Cardiac septum (tissue), 1 donor: ENCODE measurements at regions not wholly inside any gene's neighbourhood (a gene's known extent, or its start where the extent isn't known, plus 50 kb on each side); places are given as distances from the start of the nearest gene placed in this dataset.

Experiments
- DNase-seq: peaks from one replicate; pipeline ENCODE4 v3.0.0-alpha.2; 2020; ENCODE audit warnings: low spot score
- intact Hi-C: fragments of 100-400 bp; cut with DNase I; formaldehyde crosslinking; loops from one replicate; pipeline ENCODE4 v1.14.0; 2022
- donor health status: DM: no; HTN: no; CAD: no.

- DNase-seq = no peak
- intact Hi-C loops = no loop called here
Observed at GRCh38 chr17:55829995-55830612, 79.3 kb downstream of the PCTP start.

GRCh38 chr17:55830699-55831471, 80.0 kb downstream of the PCTP start:
- intact Hi-C loops = no loop called here
- DNase-seq = no peak

DNA sequence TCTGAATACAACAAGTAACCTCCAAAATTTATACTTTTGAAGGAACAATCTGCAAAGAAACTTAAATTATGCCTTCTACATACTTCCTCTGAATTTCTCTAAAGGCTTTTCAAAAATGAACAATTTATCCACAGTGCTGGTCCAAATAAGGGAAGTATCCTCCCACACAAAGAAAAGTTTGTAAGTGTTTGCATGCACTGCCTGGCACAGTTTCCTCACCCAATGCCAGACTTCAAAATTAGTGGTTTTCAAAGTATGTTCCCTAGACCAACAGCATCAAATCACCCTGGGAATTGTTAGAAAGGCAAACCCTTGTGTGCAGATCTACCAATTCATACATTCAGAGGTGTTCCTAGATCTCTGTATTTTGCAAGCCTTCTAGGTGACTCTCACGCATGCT, 82.5 kb downstream of the PCTP start:
- DNase-seq = no peak
- intact Hi-C loops = no loop called here

DNA sequence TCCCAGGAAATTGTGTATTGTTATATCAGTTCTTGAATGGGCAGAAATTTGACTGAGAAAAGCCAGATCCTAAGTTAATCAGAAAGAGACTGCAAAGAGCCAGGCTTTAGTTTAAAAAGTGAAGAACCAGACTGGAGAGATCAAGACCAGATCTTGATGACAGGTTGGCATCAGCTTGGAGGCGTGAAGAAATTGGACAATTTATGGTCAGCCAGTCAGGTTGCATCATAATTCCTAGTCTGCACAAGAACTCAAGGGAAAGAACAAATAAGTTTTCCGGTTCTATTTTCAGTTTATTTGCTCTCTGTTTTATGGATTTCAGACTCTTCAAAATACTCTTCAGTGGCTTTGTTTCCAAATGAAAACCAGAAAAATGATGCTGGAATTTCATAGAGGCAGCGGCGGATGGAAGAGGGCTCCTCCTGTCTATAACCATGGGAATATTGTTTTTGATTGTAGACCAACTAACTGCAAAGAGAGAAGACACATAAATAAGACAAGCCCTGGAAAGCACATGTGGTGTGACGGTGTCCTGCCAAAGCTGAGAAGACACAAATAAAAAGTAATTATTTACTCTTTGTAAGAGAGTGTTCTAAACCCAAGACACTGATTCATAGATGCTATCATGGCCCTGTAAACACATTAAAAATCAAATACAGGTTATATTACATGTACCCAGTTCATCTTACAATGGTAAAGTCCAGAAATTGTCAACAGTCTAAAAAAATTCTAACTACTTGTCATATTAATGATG, 91.7 kb downstream of the PCTP start:
- intact Hi-C loops = loop anchor here (10.0 kb wide), 3 partner anchors 632 to 872 kb away; partner anchors contain the start of gene NOG
- DNase-seq = no peak

DNA sequence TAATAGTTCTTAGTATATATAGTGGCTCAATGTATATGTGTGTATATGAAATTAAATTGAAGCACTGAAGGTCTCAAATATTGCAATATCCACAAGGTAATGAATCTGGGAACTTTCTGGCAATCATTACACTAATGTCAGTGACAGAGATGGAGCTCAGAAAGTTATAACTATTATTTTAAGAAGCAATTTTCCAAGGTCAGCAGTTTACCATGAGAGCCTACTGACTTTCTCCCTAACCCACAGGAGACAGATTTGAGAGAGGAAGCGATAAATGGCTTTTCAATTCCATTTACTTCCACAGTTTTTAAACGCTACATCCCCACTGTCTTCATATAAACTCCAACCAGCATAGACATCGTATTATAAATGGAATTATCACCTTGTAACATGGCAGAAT, 92.9 kb downstream of the PCTP start:
- intact Hi-C loops = loop anchor here (10.0 kb wide), 3 partner anchors 631 to 871 kb away; partner anchors contain the start of gene NOG
- DNase-seq = no peak

GRCh38 chr17:55845385-55845784, 94.5 kb downstream of the PCTP start:
- intact Hi-C loops = loop anchor here (10.0 kb wide), 3 partner anchors 629 to 869 kb away; partner anchors contain the start of gene NOG
- peak; percentile 78 for DNase-seq

DNA sequence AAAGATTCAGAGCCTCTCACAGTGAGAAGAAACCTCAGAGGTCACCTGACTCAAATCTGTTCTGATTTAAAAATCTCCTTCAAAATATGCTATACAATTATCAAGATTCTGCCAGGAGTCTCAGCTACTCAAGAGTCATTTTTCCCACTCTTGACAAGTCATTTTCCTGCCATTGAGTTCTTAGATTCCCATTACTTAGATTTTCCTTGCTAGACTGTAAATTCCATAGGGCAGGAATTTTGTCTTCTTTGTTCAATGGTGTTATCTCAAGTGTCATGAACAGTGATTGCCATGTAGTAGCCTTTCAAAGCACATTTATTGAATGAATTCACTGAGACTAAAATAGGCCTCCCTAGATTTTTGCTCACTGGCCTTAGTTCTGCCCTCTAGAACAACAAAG, 95.9 kb downstream of the PCTP start:
- intact Hi-C loops = loop anchor here (10.0 kb wide), 3 partner anchors 628 to 868 kb away; partner anchors contain the start of gene NOG
- no peak for DNase-seq

GRCh38 chr17:55852734-55853133, 101.9 kb downstream of the PCTP start:
- intact Hi-C loops = no loop called here
- DNase-seq = no peak

GRCh38 chr17:55859301-55859795, 108.5 kb downstream of the PCTP start:
- intact Hi-C loops = no loop called here
- DNase-seq = no peak

GRCh38 chr17:55865072-55865762, 114.4 kb downstream of the PCTP start:
- intact Hi-C loops = no loop called here
- DNase-seq = no peak

DNA sequence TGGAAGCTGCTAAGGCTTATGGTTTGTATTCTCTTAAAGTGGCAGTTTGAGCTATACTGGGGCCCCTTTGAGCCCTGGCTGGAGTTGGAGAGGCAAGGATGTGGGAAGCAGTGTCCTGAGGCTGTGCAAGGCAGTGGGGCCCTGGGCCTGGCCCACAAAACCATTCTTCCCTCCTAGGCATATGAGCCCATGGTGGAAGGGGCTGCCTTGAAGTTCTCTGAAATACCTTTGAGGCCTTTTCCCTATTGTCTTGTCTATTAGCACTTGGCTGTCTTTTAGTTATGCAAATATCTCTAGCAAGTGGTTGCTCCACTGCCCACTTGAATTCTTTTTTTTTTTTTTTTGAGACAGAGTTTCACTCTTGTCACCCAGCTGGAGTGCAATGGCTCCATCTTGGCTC, 119.2 kb downstream of the PCTP start:
- intact Hi-C loops = no loop called here

DNA sequence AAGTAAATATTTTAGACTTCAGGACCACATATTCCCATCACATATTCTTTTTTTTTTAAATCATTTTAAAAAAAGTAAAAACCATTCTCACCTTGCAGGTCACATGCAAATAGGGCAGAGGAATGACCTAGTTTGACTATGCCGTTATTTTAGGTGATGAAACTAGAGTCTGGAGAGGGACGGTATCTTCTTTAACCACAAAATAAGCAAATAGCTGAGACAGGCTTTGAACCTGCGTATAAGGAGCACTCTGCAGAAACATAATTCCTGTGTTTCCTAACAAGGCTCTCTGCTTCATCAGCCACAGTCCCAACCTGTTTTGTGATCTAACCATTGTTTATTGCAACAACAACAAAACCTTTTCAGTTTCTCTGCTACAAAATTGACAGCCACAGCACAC, 121.5 kb downstream of the PCTP start:
- no peak for DNase-seq
- intact Hi-C loops = no loop called here

More for the DNA sequence above, 119.2 kb downstream of the PCTP start:
- DNase-seq = no peak

- intact Hi-C loops = no loop called here
Observed at GRCh38 chr17:55873017-55873758, 122.3 kb downstream of the PCTP start.

DNA sequence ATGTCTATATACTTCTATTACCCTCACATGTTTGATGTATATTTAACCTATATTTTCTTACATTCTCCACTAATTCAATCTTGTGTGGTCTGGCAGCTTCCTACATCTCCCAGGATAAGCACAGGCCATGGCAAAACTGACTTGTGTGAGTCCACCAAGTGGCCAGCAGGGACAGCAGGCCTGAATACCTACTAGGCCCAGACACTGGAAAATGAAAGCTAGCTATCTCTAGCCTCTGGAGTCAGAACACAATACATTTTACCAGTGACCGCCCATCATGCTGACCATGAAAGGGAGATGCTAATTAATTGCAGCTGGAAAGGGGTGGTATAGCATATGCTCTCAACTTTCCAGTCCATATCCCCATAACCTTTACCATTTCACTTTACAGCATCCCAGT, 132.3 kb downstream of the PCTP start:
- no peak for DNase-seq

More at GRCh38 chr17:55873017-55873758, 122.3 kb downstream of the PCTP start:
- DNase-seq = no peak

GRCh38 chr17:55887531-55887930, 136.7 kb downstream of the PCTP start:
- intact Hi-C loops = no loop called here
- DNase-seq = no peak

More for the DNA sequence above, 132.3 kb downstream of the PCTP start:
- intact Hi-C loops = no loop called here

DNA sequence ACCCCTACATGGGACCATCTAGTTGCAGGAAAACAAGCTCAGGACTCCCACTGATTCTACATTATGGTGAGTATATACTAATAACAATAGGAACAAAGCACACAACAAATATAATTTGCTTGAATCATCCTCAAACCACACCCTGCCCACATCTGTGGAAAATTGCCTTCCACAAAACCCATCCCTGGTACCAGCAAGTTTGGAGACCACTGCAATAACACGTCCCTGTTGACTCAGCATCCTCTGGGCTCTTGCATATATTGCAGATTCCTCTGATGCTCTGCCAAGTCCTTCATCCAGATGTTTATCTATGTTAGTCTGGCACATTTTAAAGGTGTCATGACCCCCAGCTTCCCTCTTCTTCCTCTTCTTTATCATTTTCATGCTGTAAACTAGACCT, 138.4 kb downstream of the PCTP start:
- DNase-seq = no peak
- intact Hi-C loops = no loop called here

DNA sequence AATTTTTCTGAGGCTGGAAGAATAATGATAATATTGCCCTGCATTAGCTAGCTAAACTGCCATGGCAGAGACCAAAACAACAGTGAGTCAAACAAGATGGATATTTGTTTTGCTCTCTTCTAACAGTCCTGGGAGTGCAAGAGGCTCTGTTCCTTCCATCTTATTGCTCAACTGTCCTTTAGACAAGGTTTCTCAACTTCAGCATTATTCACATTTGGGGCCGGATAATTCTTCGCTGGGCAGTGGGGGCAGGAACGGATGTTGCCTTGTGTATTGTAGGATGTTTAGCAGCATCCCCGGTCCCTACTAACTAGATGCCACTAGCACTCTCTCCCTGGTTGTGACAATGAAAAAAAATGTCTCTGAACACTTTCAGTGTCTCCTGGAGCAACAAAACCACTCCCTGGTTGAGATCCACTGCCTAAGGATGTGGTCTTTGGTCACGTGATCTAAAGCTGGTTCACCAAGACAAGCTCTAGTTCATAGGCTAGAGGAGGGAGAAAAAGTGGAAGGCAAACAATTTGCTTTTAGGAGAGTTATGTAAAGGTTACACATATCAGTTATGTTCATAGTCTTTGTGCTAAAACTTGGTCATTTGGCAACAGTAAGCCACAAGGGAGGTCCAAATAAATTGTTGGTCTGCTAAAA, 144.4 kb downstream of the PCTP start:
- intact Hi-C loops = no loop called here
- DNase-seq = no peak

- DNase-seq = no peak
Observed at GRCh38 chr17:55897301-55897700, 146.4 kb downstream of the PCTP start.

More at GRCh38 chr17:55897301-55897700, 146.4 kb downstream of the PCTP start:
- intact Hi-C loops = no loop called here
